ENCODE measurements at regions not wholly inside any gene's neighbourhood (a gene's known extent, or its start where the extent isn't known, plus 50 kb on each side); places are given as distances from the start of the nearest gene placed in this dataset.

GRCh38 chr9:71403106-71403505 lies 281.7 kb upstream of the TRPM3 start:
- H3K4me1 Mint-ChIP-seq = no peaks in the 10 kb centered on the region
- DNase-seq = no peak
- H3K36me3 Mint-ChIP-seq = no peaks in the 10 kb centered on the region
- no peaks in the 10 kb centered on the region for H3K9me3 Mint-ChIP-seq
- no peak overlapping the region for H3K4me3 Mint-ChIP-seq
- H3K27ac Mint-ChIP-seq = no peak overlapping the region
- peaks cover 4% of the 10 kb centered on the region for H3K27me3 Mint-ChIP-seq

GRCh38 chr9:71393005-71393404 lies 271.6 kb upstream of the TRPM3 start:
- Mint-ChIP-seq H3K27me3 (peaks cover 11% of the 10 kb centered on the region), H3K4me3 (no peak overlapping the region)

GRCh38 chr9:71384343-71384742 lies 262.9 kb upstream of the TRPM3 start:
- Mint-ChIP-seq H3K4me3 (no peak overlapping the region), H3K27ac (no peak overlapping the region), H3K36me3 (no peaks in the 10 kb centered on the region), H3K4me1 (no peaks in the 10 kb centered on the region), H3K9me3 (no peaks in the 10 kb centered on the region), H3K27me3 (peaks cover 3% of the 10 kb centered on the region)
- no peak for DNase-seq

More at GRCh38 chr9:71393005-71393404, 271.6 kb upstream of the TRPM3 start:
- Mint-ChIP-seq H3K36me3 (no peaks in the 10 kb centered on the region), H3K4me1 (no peaks in the 10 kb centered on the region), H3K27ac (no peak overlapping the region), H3K9me3 (no peaks in the 10 kb centered on the region)
- no peak for DNase-seq

GRCh38 chr9:71383308-71383940 lies 262.0 kb upstream of the TRPM3 start:
- Mint-ChIP-seq H3K36me3 (no peaks in the 10 kb centered on the region), H3K27ac (no peak overlapping the region), H3K4me3 (no peak overlapping the region), H3K27me3 (peaks cover 3% of the 10 kb centered on the region), H3K4me1 (no peaks in the 10 kb centered on the region), H3K9me3 (no peaks in the 10 kb centered on the region)
- no peak for DNase-seq

- no peaks in the 10 kb centered on the region for H3K36me3 Mint-ChIP-seq
- peaks cover 9% of the 10 kb centered on the region for H3K27me3 Mint-ChIP-seq
- H3K9me3 Mint-ChIP-seq = no peaks in the 10 kb centered on the region
- H3K27ac Mint-ChIP-seq = no peak overlapping the region
- no peaks in the 10 kb centered on the region for H3K4me1 Mint-ChIP-seq
- no peak overlapping the region for H3K4me3 Mint-ChIP-seq
- DNase-seq = no peak
Measured at GRCh38 chr9:71368157-71368556, 246.7 kb upstream of the TRPM3 start.

- DNase-seq = no peak
- no peaks in the 10 kb centered on the region for H3K36me3 Mint-ChIP-seq
- H3K9me3 Mint-ChIP-seq = no peaks in the 10 kb centered on the region
- H3K4me1 Mint-ChIP-seq = no peaks in the 10 kb centered on the region
- H3K27me3 Mint-ChIP-seq = peaks cover 4% of the 10 kb centered on the region
- H3K27ac Mint-ChIP-seq = no peak overlapping the region
- no peak overlapping the region for H3K4me3 Mint-ChIP-seq
Measured at GRCh38 chr9:71364186-71364955, 242.9 kb upstream of the TRPM3 start.

- Mint-ChIP-seq H3K4me1 (no peaks in the 10 kb centered on the region), H3K27ac (no peak overlapping the region), H3K9me3 (no peaks in the 10 kb centered on the region), H3K27me3 (peaks cover 4% of the 10 kb centered on the region), H3K4me3 (no peak overlapping the region), H3K36me3 (no peaks in the 10 kb centered on the region)
- no peak for DNase-seq
Measured at GRCh38 chr9:71363286-71363961, 242.0 kb upstream of the TRPM3 start.

- Mint-ChIP-seq H3K27me3 (peaks cover 4% of the 10 kb centered on the region), H3K4me3 (no peak overlapping the region), H3K9me3 (no peaks in the 10 kb centered on the region), H3K36me3 (no peaks in the 10 kb centered on the region), H3K27ac (no peak overlapping the region), H3K4me1 (no peaks in the 10 kb centered on the region)
- no peak for DNase-seq
Measured at GRCh38 chr9:71361357-71361756, 239.9 kb upstream of the TRPM3 start.

GRCh38 chr9:71357346-71357745 lies 235.9 kb upstream of the TRPM3 start:
- H3K4me3 Mint-ChIP-seq = no peak overlapping the region
- no peaks in the 10 kb centered on the region for H3K36me3 Mint-ChIP-seq
- H3K9me3 Mint-ChIP-seq = no peaks in the 10 kb centered on the region
- no peaks in the 10 kb centered on the region for H3K4me1 Mint-ChIP-seq
- H3K27ac Mint-ChIP-seq = no peak overlapping the region
- H3K27me3 Mint-ChIP-seq = peaks cover 8% of the 10 kb centered on the region
- no peak for DNase-seq

GRCh38 chr9:71355884-71356283 lies 234.5 kb upstream of the TRPM3 start:
- peaks cover 3% of the 10 kb centered on the region for H3K27me3 Mint-ChIP-seq

GRCh38 chr9:71353720-71354119 lies 232.3 kb upstream of the TRPM3 start:
- Mint-ChIP-seq H3K9me3 (no peaks in the 10 kb centered on the region), H3K27ac (no peak overlapping the region), H3K36me3 (no peaks in the 10 kb centered on the region), H3K4me1 (no peaks in the 10 kb centered on the region), H3K4me3 (no peak overlapping the region), H3K27me3 (peaks cover 3% of the 10 kb centered on the region)
- no peak for DNase-seq

More at GRCh38 chr9:71355884-71356283, 234.5 kb upstream of the TRPM3 start:
- Mint-ChIP-seq H3K4me1 (no peaks in the 10 kb centered on the region), H3K27ac (no peak overlapping the region), H3K4me3 (no peak overlapping the region), H3K36me3 (no peaks in the 10 kb centered on the region), H3K9me3 (no peaks in the 10 kb centered on the region)
- no peak for DNase-seq

GRCh38 chr9:71352837-71353236 lies 231.4 kb upstream of the TRPM3 start:
- peaks cover 3% of the 10 kb centered on the region for H3K27me3 Mint-ChIP-seq
- no peak overlapping the region for H3K27ac Mint-ChIP-seq

GRCh38 chr9:71349218-71349617 lies 227.8 kb upstream of the TRPM3 start:
- no peak overlapping the region for H3K27ac Mint-ChIP-seq

More at GRCh38 chr9:71352837-71353236, 231.4 kb upstream of the TRPM3 start:
- Mint-ChIP-seq H3K4me3 (no peak overlapping the region), H3K36me3 (no peaks in the 10 kb centered on the region), H3K4me1 (no peaks in the 10 kb centered on the region), H3K9me3 (no peaks in the 10 kb centered on the region)
- DNase-seq = no peak

GRCh38 chr9:71333321-71333720 lies 211.9 kb upstream of the TRPM3 start:
- Mint-ChIP-seq H3K27me3 (peaks cover 28% of the 10 kb centered on the region), H3K36me3 (no peaks in the 10 kb centered on the region), H3K27ac (no peak overlapping the region), H3K4me3 (no peak overlapping the region), H3K9me3 (peaks cover 7% of the 10 kb centered on the region), H3K4me1 (no peaks in the 10 kb centered on the region)
- DNase-seq = no peak

More at GRCh38 chr9:71349218-71349617, 227.8 kb upstream of the TRPM3 start:
- no peaks in the 10 kb centered on the region for H3K36me3 Mint-ChIP-seq
- DNase-seq = no peak
- peaks cover 3% of the 10 kb centered on the region for H3K27me3 Mint-ChIP-seq
- no peaks in the 10 kb centered on the region for H3K4me1 Mint-ChIP-seq
- no peak overlapping the region for H3K4me3 Mint-ChIP-seq
- no peaks in the 10 kb centered on the region for H3K9me3 Mint-ChIP-seq

- Mint-ChIP-seq H3K4me1 (no peaks in the 10 kb centered on the region), H3K27ac (no peak overlapping the region), H3K27me3 (peaks cover 26% of the 10 kb centered on the region), H3K4me3 (no peak overlapping the region), H3K36me3 (no peaks in the 10 kb centered on the region), H3K9me3 (no peaks in the 10 kb centered on the region)
- DNase-seq = no peak
Measured at GRCh38 chr9:71331603-71332002, 210.2 kb upstream of the TRPM3 start.
